ENCODE measurements at regions not wholly inside any gene's neighbourhood (a gene's known extent, or its start where the extent isn't known, plus 50 kb on each side); places are given as distances from the start of the nearest gene placed in this dataset.

DNA sequence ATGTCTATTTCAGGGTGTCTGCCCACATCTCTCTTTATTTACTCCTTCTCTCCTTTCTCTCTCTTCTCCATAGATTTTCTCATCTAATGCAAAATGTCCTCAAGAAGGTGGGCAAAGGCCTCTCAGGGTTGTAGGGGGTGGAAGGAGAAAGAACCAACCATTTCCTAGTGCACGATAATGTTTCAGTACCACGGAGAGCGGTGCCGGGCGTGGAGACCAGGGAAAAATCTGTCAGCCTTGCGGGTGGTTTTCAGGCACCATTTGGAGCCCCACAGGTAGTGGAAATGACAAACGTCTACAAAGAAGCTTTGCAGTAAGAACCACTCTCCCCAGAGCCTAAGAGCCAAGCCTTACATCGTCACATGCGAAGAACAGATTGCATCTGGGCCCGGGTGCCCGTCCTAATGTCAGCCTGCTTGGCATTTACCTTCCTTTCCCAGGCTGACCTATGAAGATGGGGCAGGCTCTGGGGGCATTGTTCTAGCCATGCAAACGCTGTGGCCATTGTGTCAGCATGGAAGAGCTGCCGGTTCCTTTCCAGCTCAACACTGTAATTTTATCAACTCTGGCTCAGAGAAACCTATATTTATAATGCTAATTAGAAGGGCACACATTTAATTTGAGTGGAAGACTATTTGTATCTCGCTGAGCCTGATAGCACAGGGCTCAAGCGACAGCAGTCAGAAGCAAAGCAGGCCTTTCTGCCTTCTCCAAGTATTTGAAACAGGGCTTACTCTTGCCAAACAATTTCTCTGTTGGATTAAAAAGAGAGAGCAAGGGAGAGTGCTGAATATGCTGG, 430.1 kb upstream of the WWC1 start:
- H3K4me1 ChIP-seq (ENCODE audit: control insufficient read depth in 1 of 2, insufficient read depth in 2 of 2, low read length in 2 of 2) = peaks cover 0 to 2% of the 10 kb centered on the region in 2 donors
- no peak overlapping the region for H3K4me3 ChIP-seq (ENCODE audit: low read length in 2 of 2)
- DNase-seq = no peak
- no peaks in the 10 kb centered on the region for H3K36me3 ChIP-seq (ENCODE audit: control insufficient read depth in 1 of 2, insufficient read depth in 2 of 2, low read length in 1 of 2)
- WGBS, 2 donors = 37% methylated on average over 15 of the region's 15 CpGs
- no peak for ATAC-seq (ENCODE audit: low FRiP score)
- no peaks in the 10 kb centered on the region for H3K27me3 ChIP-seq (ENCODE audit: control insufficient read depth in 1 of 2, insufficient read depth in 2 of 2, low read length in 1 of 2)
- no peaks in the 10 kb centered on the region for H3K9me3 ChIP-seq (ENCODE audit: control insufficient read depth, low read length)
- H3K27ac ChIP-seq (ENCODE audit: low read depth in 1 of 2, low read length in 2 of 2) = no peak overlapping the region
- intact Hi-C loops (cut with DNase I) = no loop called here

DNA sequence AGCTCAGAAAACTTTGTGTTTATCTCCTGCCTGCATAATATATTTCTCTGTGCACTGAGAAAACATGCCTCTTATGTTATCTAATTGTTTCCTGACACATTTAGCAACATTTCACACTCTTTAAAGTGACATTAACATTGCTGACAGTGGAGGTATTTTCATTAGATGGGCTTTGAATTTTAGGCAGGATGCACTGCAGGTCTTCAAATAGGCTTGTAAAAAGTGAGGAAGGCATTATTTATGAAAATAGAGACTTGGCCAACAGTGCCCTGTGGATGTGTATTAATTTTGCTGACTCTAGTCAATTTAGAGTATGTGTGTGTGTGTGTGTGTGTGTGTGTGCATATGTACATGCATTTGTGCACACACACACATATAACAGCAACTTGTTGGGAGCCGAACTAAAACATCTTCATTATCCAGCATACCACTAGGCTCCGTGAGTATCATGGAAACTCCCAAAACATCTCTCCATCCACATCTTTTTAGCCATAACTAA, 429.5 kb upstream of the WWC1 start:
- Histone ChIP-seq H3K9me3 (ENCODE audit: control insufficient read depth, low read length) (no peaks in the 10 kb centered on the region), H3K27ac (ENCODE audit: low read depth in 1 of 2, low read length in 2 of 2) (no peak overlapping the region), H3K36me3 (ENCODE audit: control insufficient read depth in 1 of 2, insufficient read depth in 2 of 2, low read length in 1 of 2) (no peaks in the 10 kb centered on the region), H3K4me3 (ENCODE audit: low read length in 2 of 2) (no peak overlapping the region), H3K27me3 (ENCODE audit: control insufficient read depth in 1 of 2, insufficient read depth in 2 of 2, low read length in 1 of 2) (no peaks in the 10 kb centered on the region), H3K4me1 (ENCODE audit: control insufficient read depth in 1 of 2, insufficient read depth in 2 of 2, low read length in 2 of 2) (no peaks in the 10 kb centered on the region)
- WGBS, 2 donors = 88 to 92% methylated on average over 2 of the region's 2 CpGs
- ATAC-seq (ENCODE audit: low FRiP score) (no peak), DNase-seq (no peak)
- intact Hi-C loops (cut with DNase I) = no loop called here

DNA sequence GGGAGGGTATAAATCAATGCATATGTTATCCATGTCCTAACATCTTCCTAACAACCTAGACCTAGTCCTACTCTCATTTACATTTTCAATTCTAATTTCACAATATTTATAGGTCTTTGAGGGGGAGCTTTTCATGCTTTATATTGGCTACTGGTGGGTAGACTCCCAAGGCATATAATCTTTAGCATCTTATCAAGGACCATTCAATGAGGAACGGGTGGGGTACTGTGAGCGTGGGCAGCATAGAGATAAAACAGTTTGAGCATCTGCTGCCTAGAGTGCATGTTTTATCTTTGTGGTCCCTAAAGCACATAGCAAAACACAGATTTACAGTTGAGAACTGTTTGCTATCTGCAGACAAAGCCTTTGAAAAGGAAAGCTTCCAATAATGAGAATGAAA, 427.6 kb upstream of the WWC1 start:
- intact Hi-C loops (cut with DNase I) = no loop called here
- Histone ChIP-seq H3K36me3 (ENCODE audit: control insufficient read depth in 1 of 2, insufficient read depth in 2 of 2, low read length in 1 of 2) (no peaks in the 10 kb centered on the region), H3K27ac (ENCODE audit: low read depth in 1 of 2, low read length in 2 of 2) (no peak overlapping the region), H3K4me3 (ENCODE audit: low read length in 2 of 2) (no peak overlapping the region), H3K27me3 (ENCODE audit: control insufficient read depth in 1 of 2, insufficient read depth in 2 of 2, low read length in 1 of 2) (no peaks in the 10 kb centered on the region), H3K4me1 (ENCODE audit: control insufficient read depth in 1 of 2, insufficient read depth in 2 of 2, low read length in 2 of 2) (no peaks in the 10 kb centered on the region), H3K9me3 (ENCODE audit: control insufficient read depth, low read length) (no peaks in the 10 kb centered on the region)
- 79 to 84% methylated on average over 2 of the region's 2 CpGs for WGBS, 2 donors
- DNase-seq (no peak), ATAC-seq (ENCODE audit: low FRiP score) (no peak)

DNA sequence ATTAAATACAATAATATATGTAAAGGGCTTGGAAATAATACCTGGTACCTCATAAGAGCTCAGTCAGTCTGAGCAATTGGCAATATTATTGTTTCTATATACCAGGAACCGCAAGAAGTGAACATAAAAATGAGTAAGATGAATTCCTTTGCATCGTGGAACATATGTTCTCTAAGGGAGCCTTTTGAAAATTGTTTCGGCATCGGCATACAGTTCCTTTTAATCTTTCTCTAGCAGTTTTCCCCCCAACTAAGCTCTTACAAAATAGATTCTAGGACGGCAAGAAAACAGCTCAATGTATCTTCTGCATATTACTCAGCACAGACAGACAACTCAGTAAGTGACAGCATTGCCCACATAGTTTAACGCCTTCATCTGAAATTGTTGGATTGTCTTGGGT, 426.6 kb upstream of the WWC1 start:
- H3K4me1 ChIP-seq (ENCODE audit: control insufficient read depth in 1 of 2, insufficient read depth in 2 of 2, low read length in 2 of 2) = no peaks in the 10 kb centered on the region
- DNase-seq (no peak), ATAC-seq (ENCODE audit: low FRiP score) (no peak)
- 70 to 78% methylated on average over 6 of the region's 6 CpGs for WGBS, 2 donors
- no peaks in the 10 kb centered on the region for H3K27me3 ChIP-seq (ENCODE audit: control insufficient read depth in 1 of 2, insufficient read depth in 2 of 2, low read length in 1 of 2)
- no peak overlapping the region for H3K27ac ChIP-seq (ENCODE audit: low read depth in 1 of 2, low read length in 2 of 2)
- no peaks in the 10 kb centered on the region for H3K36me3 ChIP-seq (ENCODE audit: control insufficient read depth in 1 of 2, insufficient read depth in 2 of 2, low read length in 1 of 2)
- intact Hi-C loops (cut with DNase I) = no loop called here
- H3K9me3 ChIP-seq (ENCODE audit: control insufficient read depth, low read length) = no peaks in the 10 kb centered on the region
- H3K4me3 ChIP-seq (ENCODE audit: low read length in 2 of 2) = no peak overlapping the region

DNA sequence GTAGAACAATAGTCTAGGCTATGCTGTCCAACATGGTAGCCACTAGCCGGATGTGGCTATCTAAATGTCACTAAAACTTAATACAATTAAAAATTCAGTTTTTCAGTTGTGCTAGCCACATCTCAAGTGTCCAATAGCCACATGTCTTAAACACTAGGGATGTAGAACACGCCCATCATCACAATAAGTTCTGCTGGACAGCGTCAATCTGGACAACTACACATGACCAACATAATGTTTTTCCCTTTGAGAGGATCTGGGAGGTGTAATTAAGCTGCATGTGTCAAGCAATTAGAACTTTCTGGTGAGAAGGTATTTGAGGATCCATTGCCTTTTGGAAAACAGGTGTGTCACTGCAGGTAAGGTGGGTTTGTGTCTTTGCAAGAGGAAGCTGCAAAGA, 424.6 kb upstream of the WWC1 start:
- ATAC-seq (ENCODE audit: low FRiP score) (no peak), DNase-seq (no peak)
- Histone ChIP-seq H3K4me1 (ENCODE audit: control insufficient read depth in 1 of 2, insufficient read depth in 2 of 2, low read length in 2 of 2) (no peaks in the 10 kb centered on the region), H3K27me3 (ENCODE audit: control insufficient read depth in 1 of 2, insufficient read depth in 2 of 2, low read length in 1 of 2) (no peaks in the 10 kb centered on the region), H3K9me3 (ENCODE audit: control insufficient read depth, low read length) (no peaks in the 10 kb centered on the region), H3K36me3 (ENCODE audit: control insufficient read depth in 1 of 2, insufficient read depth in 2 of 2, low read length in 1 of 2) (no peaks in the 10 kb centered on the region), H3K27ac (ENCODE audit: low read depth in 1 of 2, low read length in 2 of 2) (no peak overlapping the region), H3K4me3 (ENCODE audit: low read length in 2 of 2) (no peak overlapping the region)
- WGBS, 2 donors = 82 to 89% methylated on average over 3 of the region's 3 CpGs
- intact Hi-C loops (cut with DNase I) = no loop called here

DNA sequence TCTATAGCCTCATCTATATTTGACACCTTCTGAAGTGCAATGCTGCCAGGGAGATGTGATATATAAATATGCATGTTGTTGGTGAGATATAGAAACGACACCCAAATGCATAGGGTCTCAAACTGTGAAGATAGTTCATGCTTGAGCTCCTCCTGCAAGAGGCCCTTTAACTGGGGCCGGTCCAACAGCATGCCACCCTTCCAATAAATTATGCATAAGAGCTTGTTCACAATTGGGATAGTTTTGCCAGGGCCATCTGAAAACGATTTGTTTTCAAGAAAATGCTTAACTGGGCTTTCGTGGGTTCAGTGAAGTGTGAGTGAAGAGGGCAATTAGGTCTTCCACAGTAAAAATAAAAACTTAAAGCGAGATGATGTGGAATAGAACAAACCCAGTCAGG, 424.2 kb upstream of the WWC1 start:
- DNase-seq (no peak), ATAC-seq (ENCODE audit: low FRiP score) (no peak)
- Histone ChIP-seq H3K4me3 (ENCODE audit: low read length in 2 of 2) (no peak overlapping the region), H3K4me1 (ENCODE audit: control insufficient read depth in 1 of 2, insufficient read depth in 2 of 2, low read length in 2 of 2) (no peaks in the 10 kb centered on the region), H3K9me3 (ENCODE audit: control insufficient read depth, low read length) (no peaks in the 10 kb centered on the region), H3K36me3 (ENCODE audit: control insufficient read depth in 1 of 2, insufficient read depth in 2 of 2, low read length in 1 of 2) (no peaks in the 10 kb centered on the region), H3K27me3 (ENCODE audit: control insufficient read depth in 1 of 2, insufficient read depth in 2 of 2, low read length in 1 of 2) (no peaks in the 10 kb centered on the region), H3K27ac (ENCODE audit: low read depth in 1 of 2, low read length in 2 of 2) (no peak overlapping the region)
- WGBS, 2 donors = 73 to 86% methylated on average over 5 of the region's 5 CpGs
- intact Hi-C loops (cut with DNase I) = no loop called here

DNA sequence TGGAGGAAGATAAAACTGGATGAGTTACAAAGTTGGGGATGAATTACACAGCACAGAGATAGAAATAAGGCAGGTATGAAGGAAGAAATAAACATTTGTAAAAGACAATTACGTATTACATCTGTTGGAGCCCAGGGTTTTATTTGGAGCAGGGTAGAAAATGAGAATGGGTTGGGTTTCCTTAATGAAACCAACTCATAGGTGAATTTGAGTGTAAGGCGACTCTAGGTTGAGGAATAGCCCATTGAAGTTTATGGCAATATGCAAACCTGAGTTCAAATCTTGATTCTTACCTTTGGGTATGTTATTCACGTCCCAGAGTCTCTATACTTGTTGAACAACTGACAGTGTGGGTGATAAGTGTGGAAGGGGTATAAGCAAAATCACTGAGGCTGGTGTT, 422.3 kb upstream of the WWC1 start:
- H3K27ac ChIP-seq (ENCODE audit: low read depth in 1 of 2, low read length in 2 of 2) = no peak overlapping the region
- no peak for ATAC-seq (ENCODE audit: low FRiP score)
- no peak overlapping the region for H3K4me3 ChIP-seq (ENCODE audit: low read length in 2 of 2)
- H3K36me3 ChIP-seq (ENCODE audit: control insufficient read depth in 1 of 2, insufficient read depth in 2 of 2, low read length in 1 of 2) = no peaks in the 10 kb centered on the region
- DNase-seq = no peak
- peaks cover 1% of the 10 kb centered on the region for H3K9me3 ChIP-seq (ENCODE audit: control insufficient read depth, low read length)
- intact Hi-C loops (cut with DNase I) = no loop called here
- no peaks in the 10 kb centered on the region for H3K4me1 ChIP-seq (ENCODE audit: control insufficient read depth in 1 of 2, insufficient read depth in 2 of 2, low read length in 2 of 2)
- WGBS, 2 donors = 85 to 89% methylated on average over 3 of the region's 3 CpGs
- H3K27me3 ChIP-seq (ENCODE audit: control insufficient read depth in 1 of 2, insufficient read depth in 2 of 2, low read length in 1 of 2) = no peaks in the 10 kb centered on the region

DNA sequence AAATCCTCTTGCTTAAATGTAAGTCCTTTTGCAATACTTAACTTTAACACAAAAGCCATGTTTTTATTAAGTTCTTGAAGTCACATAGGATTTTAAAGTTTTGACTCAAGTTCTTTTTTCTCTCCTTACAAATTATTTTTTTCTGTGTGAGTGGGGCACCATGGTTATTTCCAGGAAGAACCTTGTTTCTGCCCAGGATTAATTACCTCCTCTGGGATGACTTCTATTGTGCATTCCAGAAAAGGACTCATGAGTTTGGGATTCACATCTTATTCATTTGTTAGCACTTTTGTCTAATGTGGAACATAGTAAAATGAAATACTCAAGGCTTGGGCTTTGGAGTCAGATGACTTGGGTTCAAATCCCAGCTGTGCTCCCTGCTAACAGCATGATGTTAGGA, 421.4 kb upstream of the WWC1 start:
- intact Hi-C loops (cut with DNase I) = no loop called here
- H3K27me3 ChIP-seq (ENCODE audit: control insufficient read depth in 1 of 2, insufficient read depth in 2 of 2, low read length in 1 of 2) = no peaks in the 10 kb centered on the region
- ATAC-seq (ENCODE audit: low FRiP score) = no peak
- H3K4me3 ChIP-seq (ENCODE audit: low read length in 2 of 2) = no peak overlapping the region
- peaks cover 1% of the 10 kb centered on the region for H3K9me3 ChIP-seq (ENCODE audit: control insufficient read depth, low read length)
- no peak for DNase-seq
- no peak overlapping the region for H3K27ac ChIP-seq (ENCODE audit: low read depth in 1 of 2, low read length in 2 of 2)
- no peaks in the 10 kb centered on the region for H3K36me3 ChIP-seq (ENCODE audit: control insufficient read depth in 1 of 2, insufficient read depth in 2 of 2, low read length in 1 of 2)
- no peaks in the 10 kb centered on the region for H3K4me1 ChIP-seq (ENCODE audit: control insufficient read depth in 1 of 2, insufficient read depth in 2 of 2, low read length in 2 of 2)

DNA sequence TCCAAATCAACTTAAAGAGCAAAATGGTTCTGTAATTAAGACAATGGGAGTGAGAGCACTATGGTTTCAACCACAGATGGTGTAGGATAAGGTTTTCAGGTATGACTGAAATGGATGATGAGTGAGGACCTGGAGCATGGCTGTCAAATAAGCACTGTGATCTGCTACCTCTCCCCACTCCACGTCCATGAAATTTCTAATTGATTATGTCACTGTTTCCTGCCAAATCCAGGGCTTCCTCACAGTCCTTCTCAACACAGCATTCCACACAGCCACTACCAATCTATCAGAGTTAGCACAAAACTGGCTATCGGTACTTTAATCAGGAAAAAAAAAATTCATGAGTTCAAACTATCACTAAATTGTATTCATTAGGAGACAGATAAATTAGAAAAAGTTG, 420.4 kb upstream of the WWC1 start:
- WGBS, 2 donors = 52% methylated on average over 2 of the region's 2 CpGs
- no peaks in the 10 kb centered on the region for H3K4me1 ChIP-seq (ENCODE audit: control insufficient read depth in 1 of 2, insufficient read depth in 2 of 2, low read length in 2 of 2)
- no peak for ATAC-seq (ENCODE audit: low FRiP score)
- no peak overlapping the region for H3K27ac ChIP-seq (ENCODE audit: low read depth in 1 of 2, low read length in 2 of 2)
- no peaks in the 10 kb centered on the region for H3K36me3 ChIP-seq (ENCODE audit: control insufficient read depth in 1 of 2, insufficient read depth in 2 of 2, low read length in 1 of 2)
- intact Hi-C loops (cut with DNase I) = no loop called here
- H3K9me3 ChIP-seq (ENCODE audit: control insufficient read depth, low read length) = peaks cover 1% of the 10 kb centered on the region
- H3K4me3 ChIP-seq (ENCODE audit: low read length in 2 of 2) = no peak overlapping the region
- no peaks in the 10 kb centered on the region for H3K27me3 ChIP-seq (ENCODE audit: control insufficient read depth in 1 of 2, insufficient read depth in 2 of 2, low read length in 1 of 2)
- DNase-seq = no peak

All from aorta (tissue), 5 donors.